ENCODE measurements at regions not wholly inside any gene's neighbourhood (a gene's known extent, or its start where the extent isn't known, plus 50 kb on each side); places are given as distances from the start of the nearest gene placed in this dataset.
A peak's percentile ranks its signal among the peaks of the same experiment; 100 is the strongest.

DNA sequence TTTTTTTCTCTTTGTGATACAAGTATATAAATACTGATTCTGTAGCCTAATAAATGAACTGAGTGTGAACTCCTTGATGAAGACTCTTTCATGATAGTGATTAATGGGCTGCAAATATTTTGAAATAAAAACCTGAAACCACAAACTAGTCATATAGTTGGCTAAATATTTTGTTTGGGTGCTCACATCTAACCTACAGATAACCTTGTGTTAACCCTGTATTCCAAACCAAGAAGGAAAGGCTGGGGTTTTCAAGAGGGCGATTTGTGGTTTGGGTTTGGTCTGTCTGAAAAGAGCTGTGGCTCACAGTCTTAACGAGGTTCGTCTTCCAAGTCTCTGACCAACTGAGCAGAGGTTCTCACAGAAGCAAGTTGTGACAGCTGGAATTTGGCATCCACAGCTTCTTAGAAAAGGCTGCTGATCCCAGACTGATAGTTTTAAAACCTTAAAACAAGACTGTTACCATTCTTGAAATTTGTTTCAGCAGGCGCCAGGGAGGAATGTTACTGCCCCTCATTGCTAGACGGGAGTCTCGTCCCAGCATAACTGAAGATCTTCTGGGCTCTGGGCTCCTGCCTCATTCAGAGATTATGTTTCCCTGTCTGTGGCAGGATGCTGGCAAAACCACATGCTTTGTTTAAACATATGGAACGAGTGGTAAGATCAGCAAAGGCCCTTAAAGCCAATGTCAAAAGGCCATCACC is 736.4 kb upstream of the MARCKS start:
- no peak for DNase-seq

DNA sequence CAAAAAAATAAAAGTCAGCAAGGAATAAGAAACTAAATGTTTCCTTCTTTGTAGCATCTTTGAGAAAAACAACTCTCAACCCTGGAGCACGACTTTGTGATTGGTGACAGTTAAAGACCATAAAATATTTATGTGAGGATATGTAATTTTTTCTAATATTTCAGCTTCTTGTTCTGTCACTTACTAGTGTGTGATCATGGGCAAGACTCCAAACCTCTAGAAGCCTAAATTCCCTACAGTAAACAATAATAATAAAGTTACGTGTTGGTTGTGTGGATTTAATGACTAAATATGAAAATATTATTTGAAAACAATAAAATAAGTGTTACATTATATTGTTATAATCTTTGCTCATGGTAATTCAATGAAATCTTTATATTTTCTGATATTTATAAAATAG is 735.6 kb upstream of the MARCKS start:
- no peak for DNase-seq

DNA sequence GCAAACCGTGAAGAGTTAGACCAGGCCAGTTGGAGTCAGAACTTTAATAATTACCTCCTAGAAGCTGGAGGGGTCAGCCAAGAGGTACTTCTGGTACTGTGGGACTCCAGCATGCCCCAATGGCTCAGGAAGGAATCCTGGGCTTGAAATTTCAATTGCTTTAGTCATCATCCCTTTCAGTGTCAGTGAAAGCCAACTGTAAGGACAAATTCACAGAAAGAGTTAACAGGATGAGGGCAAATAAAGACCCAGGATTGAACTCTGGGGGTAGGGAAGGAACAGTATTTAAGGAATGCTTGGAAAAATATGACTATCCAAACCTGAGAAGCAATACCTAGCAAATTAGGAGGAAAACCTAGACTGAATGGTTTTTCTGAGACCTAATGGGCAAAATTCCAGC is 735.1 kb upstream of the MARCKS start:
- no peak for DNase-seq

DNA sequence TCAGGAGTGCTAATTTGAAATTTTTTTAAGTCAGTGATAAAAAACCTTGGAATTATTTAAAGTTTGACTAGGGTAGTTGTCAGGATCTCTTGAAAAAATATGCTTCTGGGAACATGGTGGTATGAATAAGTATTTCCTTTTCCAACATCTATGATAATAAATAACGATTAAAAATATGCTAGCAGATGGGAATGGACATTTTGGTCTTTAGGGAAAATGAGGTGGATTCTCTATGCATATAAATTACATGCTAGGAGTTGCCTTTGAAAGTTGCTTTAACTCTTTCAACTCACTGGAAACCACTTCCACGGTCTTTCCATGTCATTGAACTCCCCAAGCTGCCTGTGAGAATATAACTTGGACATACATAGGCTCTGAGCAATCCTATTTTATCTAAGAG is 731.5 kb upstream of the MARCKS start:
- DNase-seq: no peak

DNA sequence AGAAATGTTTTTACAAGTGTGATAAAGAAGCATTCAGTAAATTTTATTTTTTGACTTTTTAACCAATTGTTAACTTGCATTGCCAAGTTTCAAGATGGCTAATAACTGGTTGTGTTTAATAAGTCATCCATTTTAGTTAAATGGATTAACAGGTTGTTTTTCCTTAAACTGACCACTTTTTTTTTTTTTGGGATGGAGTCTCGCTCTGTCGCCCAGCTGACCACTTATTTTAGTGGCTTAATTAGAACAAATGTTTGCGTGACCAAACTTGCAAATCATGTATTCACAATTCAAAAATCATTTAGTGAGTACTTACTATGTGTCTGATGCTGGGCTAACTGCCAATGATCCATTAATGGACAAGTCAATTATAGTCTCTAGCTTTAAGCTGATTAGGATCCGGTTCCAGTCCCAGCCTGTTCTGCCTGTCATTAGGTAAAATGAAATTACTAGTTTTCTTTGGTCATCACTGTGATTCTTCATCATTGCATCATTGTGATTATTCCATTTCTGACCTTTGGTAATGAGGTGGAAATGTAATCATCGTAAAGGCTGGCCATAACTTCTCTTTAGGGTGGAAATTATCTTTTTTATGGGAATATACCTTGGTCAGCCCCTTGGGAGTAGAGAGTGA is 729.2 kb upstream of the MARCKS start:
- DNase-seq: no peak

DNA sequence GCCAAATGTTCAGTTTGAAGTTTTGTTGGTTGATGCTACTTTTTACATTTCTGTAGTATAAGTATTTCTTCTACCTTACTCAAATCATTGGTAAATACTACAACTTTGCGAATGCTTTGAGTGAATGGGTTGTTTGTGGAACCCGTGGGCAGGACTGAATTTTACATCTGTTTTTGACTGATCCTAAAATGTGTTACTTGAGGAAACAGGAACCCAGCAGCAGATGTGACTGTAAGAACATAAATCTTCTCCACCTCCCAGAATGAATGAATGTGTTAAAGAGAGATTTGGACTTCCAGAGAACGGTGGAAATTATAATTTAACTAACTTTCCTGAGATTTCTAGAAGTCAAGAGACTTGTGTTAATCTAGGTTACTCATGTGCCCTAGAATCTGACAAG is 728.5 kb upstream of the MARCKS start:
- DNase-seq: no peak

DNA sequence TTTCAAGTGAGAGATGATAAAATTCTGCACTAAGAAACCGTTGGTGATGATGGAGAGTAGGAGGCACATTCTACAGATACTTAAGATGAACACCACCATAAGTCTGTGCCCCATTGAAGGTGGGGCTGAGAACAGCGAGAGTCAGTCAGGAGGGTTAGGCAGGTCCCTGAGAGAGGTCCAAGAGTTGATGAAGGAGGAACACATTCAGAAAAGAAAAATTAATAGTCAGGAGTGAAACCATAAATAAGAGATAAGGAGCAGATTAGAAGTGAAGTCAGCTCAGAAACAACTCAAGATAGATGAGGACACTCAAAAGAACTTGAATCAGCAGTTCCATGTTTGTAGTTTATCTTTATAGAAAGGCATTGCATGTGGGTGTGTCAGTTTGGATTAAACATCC is 727.2 kb upstream of the MARCKS start:
- no peak for DNase-seq

DNA sequence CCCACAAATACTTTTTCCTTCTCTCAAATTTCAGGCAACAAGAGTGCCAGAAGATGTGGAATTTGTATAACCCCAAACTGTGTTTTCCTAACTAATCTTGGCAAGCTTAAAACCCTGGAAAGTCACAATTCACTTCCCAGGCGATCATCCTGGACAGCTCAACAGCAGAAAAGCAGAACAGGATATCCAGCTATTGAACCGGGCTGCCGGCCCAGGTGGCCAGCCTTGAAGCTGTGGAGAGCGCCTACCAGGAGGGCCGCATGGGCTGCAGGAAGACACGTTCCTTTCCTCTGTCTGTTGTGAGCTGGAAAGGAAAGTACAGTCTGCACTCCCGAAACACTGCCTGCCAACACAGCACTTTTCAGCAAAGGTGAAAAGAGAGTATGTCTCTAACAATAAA is 719.7 kb upstream of the MARCKS start:
- DNase-seq: no peak

DNA sequence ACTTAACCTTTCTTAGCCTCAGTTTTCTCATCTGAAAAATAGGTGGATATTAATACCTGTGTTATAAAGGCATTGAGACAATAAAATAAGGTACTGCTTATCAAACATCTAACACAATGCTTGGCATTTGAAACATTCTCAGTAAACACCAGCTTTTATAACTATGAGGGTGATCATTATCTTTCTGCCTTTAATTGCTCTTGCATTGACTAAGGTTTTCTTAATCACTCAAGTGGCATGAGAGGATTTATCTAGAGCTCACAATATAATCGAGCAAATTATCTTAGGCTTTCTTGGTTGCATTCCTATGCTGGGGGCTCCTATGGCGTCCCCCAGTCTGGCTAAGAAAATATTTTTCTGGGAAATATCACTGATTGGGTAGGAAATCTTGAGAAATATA is 716.4 kb upstream of the MARCKS start:
- no peak for DNase-seq

DNA sequence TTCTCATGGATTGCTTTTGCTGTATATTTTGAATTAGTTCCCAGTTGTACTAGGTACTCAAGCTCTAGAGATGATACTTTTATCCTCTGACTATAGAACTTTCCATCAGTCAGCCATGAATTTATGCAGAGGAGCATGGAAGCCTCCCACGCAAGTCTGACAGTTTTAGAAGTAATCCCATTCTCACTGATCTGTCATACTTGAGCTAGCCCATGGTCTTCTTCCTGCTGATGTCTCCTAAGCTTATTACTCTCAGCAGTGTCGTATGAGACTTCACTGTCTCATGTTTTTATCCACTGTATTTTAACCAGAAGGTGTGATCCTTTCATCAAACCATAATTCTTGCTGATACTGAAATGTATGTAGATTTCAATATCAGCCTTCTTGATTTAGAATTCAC is 715.2 kb upstream of the MARCKS start:
- DNase-seq: no peak

DNA sequence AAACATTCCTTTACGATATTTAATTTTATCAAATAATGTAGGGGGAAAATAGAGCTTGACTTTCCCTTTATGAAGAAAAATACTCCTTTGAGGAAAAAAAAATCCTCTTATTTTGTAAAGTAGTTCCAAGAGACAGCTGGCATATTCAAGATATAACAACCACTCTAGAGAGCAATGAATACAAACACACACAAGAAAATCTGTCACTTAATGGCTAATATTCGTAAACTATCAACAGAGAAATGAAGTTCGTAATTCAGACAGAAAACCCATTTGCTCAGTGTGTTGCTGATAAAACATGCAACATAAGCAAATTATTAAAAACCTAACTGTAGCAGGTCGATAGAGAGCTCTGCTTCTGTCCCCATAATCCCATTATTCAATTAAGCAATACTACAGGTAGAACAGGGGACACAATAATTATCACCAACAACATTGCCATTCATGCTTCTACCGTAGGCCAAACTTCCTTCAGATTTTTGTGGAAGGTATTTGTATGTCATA is 714.4 kb upstream of the MARCKS start:
- DNase-seq: no peak

DNA sequence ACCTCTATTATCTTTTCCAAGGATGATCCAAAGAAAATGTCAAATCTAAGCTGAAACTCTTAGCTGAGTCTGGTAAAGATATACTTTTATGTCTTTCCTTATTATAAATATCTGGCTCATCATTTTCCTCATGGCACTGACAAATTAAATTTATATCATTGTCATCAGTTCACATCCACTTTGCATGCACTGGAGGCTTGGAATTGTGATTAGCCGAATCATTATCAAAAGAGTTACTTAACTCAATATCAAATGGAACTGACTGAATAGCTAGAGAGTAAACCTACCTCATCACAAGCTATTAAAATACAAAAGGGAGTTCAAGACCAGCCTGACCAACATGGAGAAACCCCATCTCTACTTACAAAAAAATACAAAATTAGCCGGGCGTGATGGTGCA is 713.9 kb upstream of the MARCKS start:
- no peak for DNase-seq

DNA sequence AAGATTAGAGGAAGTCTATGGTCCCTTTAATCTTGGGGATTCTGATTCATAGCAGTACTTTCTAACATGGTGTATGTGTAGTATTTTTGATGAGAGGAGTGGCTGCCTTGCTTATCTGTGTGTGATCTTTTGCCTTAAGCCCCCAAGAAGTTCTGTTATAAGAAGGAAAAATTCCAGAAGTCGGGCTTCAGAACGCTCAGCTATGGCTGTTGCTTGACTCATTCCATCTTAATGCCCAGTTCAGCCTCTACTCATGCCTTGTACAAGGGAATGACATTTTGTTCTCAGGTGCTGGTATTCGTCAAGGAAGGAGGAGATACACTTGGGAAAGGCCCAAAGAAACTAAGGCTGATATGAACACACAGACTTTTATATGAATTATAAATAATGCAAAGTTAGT is 713.0 kb upstream of the MARCKS start:
- DNase-seq: no peak

DNA sequence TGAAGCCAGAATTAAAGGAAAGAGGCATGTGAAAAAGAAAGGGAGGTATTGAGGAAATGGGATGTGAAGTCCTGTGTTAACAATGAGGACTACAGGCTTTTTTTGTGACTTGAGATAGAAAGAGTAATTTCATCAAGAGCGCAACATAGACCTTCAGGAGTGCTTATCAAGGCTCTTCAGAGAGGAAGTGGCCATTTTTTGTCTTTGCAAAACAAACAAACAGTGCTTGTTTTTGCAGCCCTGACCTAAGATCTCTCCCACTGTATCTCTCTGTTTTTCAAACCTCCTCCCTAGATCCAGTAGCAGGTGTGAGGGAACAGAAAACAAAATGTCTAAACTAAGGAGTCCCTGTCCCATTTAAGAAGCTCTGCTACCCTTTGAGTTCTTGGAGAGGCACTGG is 710.3 kb upstream of the MARCKS start:
- no peak for DNase-seq

DNA sequence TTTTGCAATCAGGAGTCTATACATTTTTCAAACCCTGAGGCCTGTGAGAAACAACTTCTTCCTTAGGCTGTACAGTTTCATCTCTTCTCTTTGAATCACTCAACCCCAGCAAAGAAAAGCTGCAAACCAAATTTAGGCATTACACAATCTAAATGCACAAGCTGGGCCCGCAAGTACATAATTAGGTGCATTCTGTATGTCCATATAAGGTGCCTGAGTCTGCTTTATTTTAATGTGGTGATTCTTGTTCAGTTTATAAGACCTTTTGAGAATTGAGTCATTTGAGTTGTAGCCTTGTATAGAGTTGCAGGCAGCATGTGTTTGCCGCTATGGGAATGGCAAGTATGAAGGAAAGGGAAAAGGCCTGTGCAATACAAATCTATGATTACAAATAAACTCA is 709.6 kb upstream of the MARCKS start:
- no peak for DNase-seq

DNA sequence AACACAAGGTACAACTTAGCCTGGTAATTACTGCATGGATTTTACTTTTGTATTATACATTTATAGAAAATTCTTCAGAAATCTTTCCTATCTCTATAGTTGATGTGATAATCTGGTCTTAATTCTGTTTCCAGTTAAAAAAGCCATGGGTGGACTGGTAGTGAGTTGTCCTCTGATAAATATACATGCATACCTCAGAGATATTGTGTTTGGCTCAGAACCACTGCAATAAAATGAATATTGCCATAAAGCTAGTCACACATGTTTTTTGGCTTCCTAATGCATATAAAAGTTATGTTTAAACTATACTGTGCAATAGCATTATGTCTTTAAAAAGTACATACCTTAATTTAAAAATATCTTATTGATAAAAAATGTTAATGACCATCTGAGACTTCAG is 708.6 kb upstream of the MARCKS start:
- no peak for DNase-seq

DNA sequence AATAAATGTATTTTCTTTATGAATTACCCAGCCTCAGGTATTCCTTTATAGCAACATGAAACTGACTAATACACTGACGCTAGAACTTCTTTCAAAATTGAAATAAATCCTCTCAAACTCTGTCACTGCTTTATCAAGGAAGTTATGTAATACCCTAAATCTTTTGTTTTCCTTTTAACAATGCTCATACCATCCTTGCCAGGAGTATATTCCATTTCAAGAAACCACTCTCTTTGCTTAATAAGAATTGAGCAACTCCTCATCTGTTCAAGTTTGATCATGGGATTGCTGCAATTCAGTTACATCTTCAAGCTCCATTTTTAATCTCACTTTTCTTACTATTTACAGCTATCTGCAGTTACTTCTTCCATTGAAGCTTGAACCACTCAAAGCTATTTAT is 707.6 kb upstream of the MARCKS start:
- DNase-seq: no peak

DNA sequence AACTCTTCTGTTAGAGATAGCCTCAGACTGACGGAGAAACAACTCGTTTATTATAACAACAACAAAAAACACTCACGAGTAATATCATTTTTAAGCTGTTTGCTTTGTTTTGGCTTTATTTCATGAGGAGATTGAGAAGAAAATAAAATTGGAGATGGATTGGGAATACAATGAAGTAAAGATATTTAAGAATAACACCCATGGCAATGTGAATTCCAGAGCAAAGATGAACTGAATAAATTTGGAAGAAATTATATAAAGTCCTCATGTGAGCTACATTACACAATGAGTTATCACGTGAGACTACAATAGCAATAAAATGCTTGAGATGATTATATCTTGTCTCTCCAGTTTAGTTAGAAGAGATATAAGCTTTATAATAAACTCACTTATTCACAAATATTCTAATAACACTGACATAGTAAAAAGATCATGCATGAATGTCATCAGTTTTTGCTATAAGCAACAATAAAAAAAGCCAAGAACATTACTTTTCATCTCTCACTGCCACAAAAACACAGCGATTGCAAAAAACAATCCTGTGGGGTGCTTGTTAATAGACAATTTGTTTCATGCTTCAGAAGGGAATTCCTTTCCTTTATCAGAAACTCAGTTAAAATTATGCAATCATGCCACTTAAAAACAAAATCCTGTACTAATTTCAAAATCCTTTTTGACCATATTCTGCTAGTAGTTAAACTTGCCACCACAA is 696.7 kb upstream of the MARCKS start:
- DNase-seq: no peak

DNA sequence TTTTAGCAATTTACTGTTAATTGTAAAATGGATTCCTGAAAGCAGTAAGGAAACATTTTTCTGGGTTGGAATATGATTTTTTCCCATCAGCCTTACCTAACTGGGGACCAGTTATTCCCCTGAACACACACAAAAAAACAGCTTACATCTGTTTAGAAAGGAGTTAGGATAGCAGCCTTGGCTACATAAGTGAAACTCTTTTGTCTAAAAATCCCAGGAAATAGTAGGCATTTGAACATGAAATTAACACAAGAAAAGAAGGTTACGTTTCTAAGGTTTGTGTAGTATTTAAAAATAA is 696.2 kb upstream of the MARCKS start:
- DNase-seq: no peak

DNA sequence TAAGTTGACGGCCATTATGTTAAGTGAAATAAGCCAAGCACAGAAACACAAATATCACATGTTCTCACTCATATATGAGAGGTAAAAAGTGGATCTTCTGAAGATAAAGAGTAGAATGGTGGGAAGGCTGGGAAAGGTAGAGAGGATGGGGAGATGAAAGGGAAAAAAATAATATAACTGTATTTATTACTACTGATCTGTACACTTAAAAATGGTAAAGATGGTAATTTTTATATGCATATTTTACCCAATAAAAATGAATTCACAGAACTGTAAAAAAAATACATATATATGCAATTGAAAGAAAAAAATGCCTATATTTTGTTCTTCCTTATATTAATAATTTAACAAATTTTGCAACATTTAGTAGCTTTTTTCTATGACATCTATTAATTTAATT is 694.4 kb upstream of the MARCKS start:
- DNase-seq: no peak

DNA sequence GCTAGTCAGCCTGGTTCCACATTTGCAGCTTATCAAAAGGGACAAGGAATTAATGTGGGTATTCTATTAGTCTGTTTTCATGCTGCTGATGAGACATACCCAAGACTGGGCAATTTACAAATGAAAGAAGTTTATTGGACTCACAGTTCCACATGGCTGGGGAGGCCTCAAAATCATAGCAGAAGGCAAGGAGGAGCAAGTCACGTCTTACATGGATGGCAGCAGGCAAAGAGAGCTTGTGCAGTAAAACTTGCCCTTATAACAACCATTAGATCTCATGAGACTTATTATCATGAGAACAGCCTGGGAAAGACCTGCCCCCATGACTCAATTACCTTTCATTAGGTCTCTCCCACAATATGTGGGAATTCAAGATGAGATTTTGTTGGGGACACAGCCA is 689.1 kb upstream of the MARCKS start:
- no peak for DNase-seq

DNA sequence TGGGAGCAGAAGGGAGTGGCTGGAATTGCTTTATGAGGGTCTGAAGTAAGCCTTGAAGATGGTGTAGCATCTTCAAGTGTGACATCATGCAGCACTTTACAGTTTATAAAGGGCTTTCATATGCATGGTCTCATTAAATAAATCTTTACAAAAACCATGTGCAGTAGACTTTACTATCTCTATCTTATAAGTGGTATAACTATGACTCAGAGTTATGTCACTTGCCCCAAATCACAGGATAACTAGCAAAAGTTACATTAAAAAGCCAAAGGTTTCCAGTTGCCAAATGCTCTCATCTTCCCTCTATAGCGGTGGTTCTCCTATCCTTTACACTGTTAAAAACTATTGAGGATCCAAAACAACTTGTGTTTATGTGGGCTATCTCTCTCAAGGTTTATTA is 687.7 kb upstream of the MARCKS start:
- DNase-seq: no peak

DNA sequence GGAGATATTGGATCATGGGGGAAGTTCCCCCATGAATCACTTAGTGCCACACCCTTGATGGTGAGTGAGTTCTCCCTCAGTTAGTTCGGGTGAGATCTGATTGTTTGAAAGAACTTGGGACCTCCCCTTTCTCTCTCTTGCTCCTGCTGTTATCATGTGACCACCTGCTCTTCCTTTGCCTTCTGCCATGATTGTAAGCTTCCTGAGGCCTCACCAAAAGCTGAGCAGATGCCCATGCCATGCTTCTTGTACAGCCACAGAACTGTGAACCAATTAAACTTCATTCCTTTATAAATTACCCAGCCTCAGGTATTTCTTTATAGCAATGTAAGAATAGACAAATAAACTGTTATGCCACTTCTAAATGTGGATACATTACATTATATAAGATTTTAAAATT is 686.7 kb upstream of the MARCKS start:
- no peak for DNase-seq

DNA sequence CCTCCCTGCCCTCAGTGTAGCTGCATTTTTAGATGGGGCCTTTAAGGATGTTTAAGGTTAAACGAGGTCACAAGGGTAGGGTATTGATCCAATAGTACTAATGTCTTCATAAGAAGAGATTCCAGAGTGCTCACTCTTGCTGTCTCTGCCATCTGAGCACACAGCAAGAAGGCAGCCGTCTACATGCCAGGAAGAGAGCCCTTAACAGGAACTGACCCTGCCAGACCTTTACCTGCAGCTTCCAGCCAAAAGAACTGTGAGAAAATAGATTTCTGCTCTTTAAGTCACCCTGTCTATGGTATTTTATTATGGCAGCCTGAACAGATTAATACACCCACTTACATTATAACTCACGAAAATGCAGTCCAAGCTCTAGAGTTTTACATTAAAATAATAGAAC is 685.3 kb upstream of the MARCKS start:
- DNase-seq: no peak

DNA sequence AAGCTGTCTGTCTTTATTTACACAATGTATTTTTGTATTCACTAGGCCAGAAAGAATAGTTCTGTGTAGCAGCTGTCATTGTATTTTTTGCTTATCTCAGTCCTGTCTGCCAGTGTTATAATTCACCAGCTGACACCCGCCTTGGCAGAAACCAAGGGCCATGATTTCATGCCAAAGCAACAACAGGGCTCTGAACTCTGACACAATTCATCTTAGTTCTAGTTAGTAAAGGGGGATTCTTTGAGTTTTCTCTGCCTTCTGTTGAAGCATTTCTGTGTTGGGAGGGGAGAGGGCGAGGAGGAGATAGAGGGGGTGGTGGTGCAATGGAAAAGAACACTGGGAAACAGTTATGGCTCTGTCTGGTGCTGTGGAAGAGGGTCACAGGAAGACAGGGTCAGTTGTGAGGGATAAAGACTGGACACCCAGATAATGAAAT is 684.6 kb upstream of the MARCKS start:
- DNase-seq: peak; percentile 3

Measured in NCI-H2227 treated with DMSO at 0.1 percent for 48 hours (cell line).